ENCODE measurements at regions not wholly inside any gene's neighbourhood (a gene's known extent, or its start where the extent isn't known, plus 50 kb on each side); places are given as distances from the start of the nearest gene placed in this dataset.

- peaks cover 16% of the 10 kb centered on the region for H3K4me1 Mint-ChIP-seq (ENCODE audit: low read depth)
- TF ChIP-seq CTCF (IDR thresholded peaks at IDR 0.05), result no peak
Measured at GRCh38 chr6:134816780-134817179, 133.1 kb downstream of the ALDH8A1 start.

GRCh38 chr6:134816300-134816699 is 133.6 kb downstream of the ALDH8A1 start:
- Mint-ChIP-seq H3K36me3 (ENCODE audit: low read depth) (no peaks in the 10 kb centered on the region), H3K4me3 (no peak overlapping the region), H3K4me1 (ENCODE audit: low read depth) (peaks cover 13% of the 10 kb centered on the region), H3K27me3 (ENCODE audit: insufficient read depth) (no peaks in the 10 kb centered on the region), H3K27ac (no peak overlapping the region), H3K9me3 (no peaks in the 10 kb centered on the region)
- no peak for TF ChIP-seq CTCF (IDR thresholded peaks at IDR 0.05)
- DNase-seq, result no peak

More at GRCh38 chr6:134816780-134817179, 133.1 kb downstream of the ALDH8A1 start:
- H3K27ac Mint-ChIP-seq, result no peak overlapping the region
- no peaks in the 10 kb centered on the region for H3K9me3 Mint-ChIP-seq
- peak; percentile 30 for DNase-seq
- H3K4me3 Mint-ChIP-seq, result no peak overlapping the region
- H3K27me3 Mint-ChIP-seq (ENCODE audit: insufficient read depth), result no peaks in the 10 kb centered on the region
- no peaks in the 10 kb centered on the region for H3K36me3 Mint-ChIP-seq (ENCODE audit: low read depth)

GRCh38 chr6:134814076-134814695 is 135.7 kb downstream of the ALDH8A1 start:
- H3K27me3 Mint-ChIP-seq (ENCODE audit: insufficient read depth), result no peaks in the 10 kb centered on the region
- DNase-seq, result peak; percentile 68
- H3K4me1 Mint-ChIP-seq (ENCODE audit: low read depth), result peaks cover 20% of the 10 kb centered on the region
- TF ChIP-seq CTCF (IDR thresholded peaks at IDR 0.05), result no peak
- H3K36me3 Mint-ChIP-seq (ENCODE audit: low read depth), result no peaks in the 10 kb centered on the region
- H3K27ac Mint-ChIP-seq, result no peak overlapping the region
- H3K9me3 Mint-ChIP-seq, result no peaks in the 10 kb centered on the region
- H3K4me3 Mint-ChIP-seq, result no peak overlapping the region

GRCh38 chr6:134813146-134813545 is 136.8 kb downstream of the ALDH8A1 start:
- TF ChIP-seq CTCF (IDR thresholded peaks at IDR 0.05), result no peak
- Mint-ChIP-seq H3K4me3 (no peak overlapping the region), H3K27me3 (ENCODE audit: insufficient read depth) (no peaks in the 10 kb centered on the region), H3K4me1 (ENCODE audit: low read depth) (peaks cover 21% of the 10 kb centered on the region), H3K9me3 (no peaks in the 10 kb centered on the region), H3K36me3 (ENCODE audit: low read depth) (no peaks in the 10 kb centered on the region), H3K27ac (no peak overlapping the region)
- DNase-seq, result no peak

- Mint-ChIP-seq H3K27me3 (ENCODE audit: insufficient read depth) (no peaks in the 10 kb centered on the region), H3K27ac (no peak overlapping the region; the same call in 1 of the 2 replicates), H3K36me3 (ENCODE audit: low read depth) (no peaks in the 10 kb centered on the region), H3K9me3 (no peaks in the 10 kb centered on the region), H3K4me3 (no peak overlapping the region), H3K4me1 (ENCODE audit: low read depth) (peaks cover 21% of the 10 kb centered on the region)
- TF ChIP-seq CTCF (IDR thresholded peaks at IDR 0.05), result no peak
- no peak for DNase-seq
Measured at GRCh38 chr6:134810402-134810801, 139.5 kb downstream of the ALDH8A1 start.

Measured in HFFc6 (cell line).